Right ventricle myocardium superior (tissue), 1 donor: ENCODE measurements at regions not wholly inside any gene's neighbourhood (a gene's known extent, or its start where the extent isn't known, plus 50 kb on each side); places are given as distances from the start of the nearest gene placed in this dataset.
"Not testable (repeated sequence)": the region's sequence is repeated elsewhere in the genome, so short reads cannot be mapped to it uniquely, and the experiment has no call there.

Source experiments
- ATAC-seq: fragments of 200-7000 bp; cut with Tn5 transposase; one replicate; pipeline ENCODE4 v1.9.1; 2020; ENCODE audit warnings: mild to moderate bottlenecking; ENCODE audit not compliant: poor library complexity
- DNase-seq: peaks from one replicate; pipeline ENCODE4 v3.0.0-alpha.2; 2020
- intact Hi-C: fragments of 100-400 bp; cut with DNase I; formaldehyde crosslinking; loops from one replicate; pipeline ENCODE4 v1.11.2; 2022
- donor health status: DM: no; HTN: yes; CAD: no; lungs with severe emphysema.

- ATAC-seq (no peak), DNase-seq (no peak)
- intact Hi-C loops = no loop called here
Measured at GRCh38 chr6:112967974-112968373, 620.8 kb downstream of the RFPL4B start.

GRCh38 chr6:112971651-112972050, 624.5 kb downstream of the RFPL4B start:
- ATAC-seq (no peak), DNase-seq (no peak)
- intact Hi-C loops = no loop called here

GRCh38 chr6:112974931-112975330, 627.8 kb downstream of the RFPL4B start:
- intact Hi-C loops, DNase-seq, ATAC-seq: not testable (repeated sequence)

- DNase-seq, ATAC-seq, intact Hi-C loops: not testable (repeated sequence)
Measured at GRCh38 chr6:112976579-112976978, 629.4 kb downstream of the RFPL4B start.

- peak; percentile 60 for ATAC-seq
- no peak for DNase-seq
- intact Hi-C loops = no loop called here
Measured at GRCh38 chr6:112979830-112980229, 632.7 kb downstream of the RFPL4B start.

- DNase-seq (no peak), ATAC-seq (no peak)
- intact Hi-C loops = no loop called here
Measured at GRCh38 chr6:112980676-112981075, 633.5 kb downstream of the RFPL4B start.

- no peak for ATAC-seq
- no peak for DNase-seq
- intact Hi-C loops = no loop called here
Measured at GRCh38 chr6:112983713-112984261, 636.7 kb downstream of the RFPL4B start.

- no peak for ATAC-seq
- intact Hi-C loops = no loop called here
- DNase-seq = no peak
Measured at GRCh38 chr6:112984899-112985298, 637.8 kb downstream of the RFPL4B start.

- intact Hi-C loops = no loop called here
- DNase-seq = no peak
- no peak for ATAC-seq
Measured at GRCh38 chr6:112986321-112986720, 639.2 kb downstream of the RFPL4B start.

- DNase-seq = no peak
- ATAC-seq = no peak
- intact Hi-C loops = no loop called here
Measured at GRCh38 chr6:112988748-112989147, 641.6 kb downstream of the RFPL4B start.

GRCh38 chr6:112990971-112991370, 643.8 kb downstream of the RFPL4B start:
- DNase-seq (no peak), ATAC-seq (no peak)
- intact Hi-C loops = no loop called here

- intact Hi-C loops = no loop called here
- ATAC-seq = no peak
Measured at GRCh38 chr6:112991912-112992311, 644.8 kb downstream of the RFPL4B start.

GRCh38 chr6:112997421-112998085, 650.4 kb downstream of the RFPL4B start:
- intact Hi-C loops = no loop called here
- ATAC-seq (no peak), DNase-seq (no peak)

More at GRCh38 chr6:112991912-112992311, 644.8 kb downstream of the RFPL4B start:
- no peak for DNase-seq

- DNase-seq (no peak), ATAC-seq (no peak)
- intact Hi-C loops = no loop called here
Measured at GRCh38 chr6:113004054-113004453, 656.9 kb downstream of the RFPL4B start.

- DNase-seq (no peak), ATAC-seq (no peak)
- intact Hi-C loops = no loop called here
Measured at GRCh38 chr6:113004470-113005270, 657.5 kb downstream of the RFPL4B start.

- DNase-seq (no peak), ATAC-seq (no peak)
- intact Hi-C loops = no loop called here
Measured at GRCh38 chr6:113006494-113006893, 659.4 kb downstream of the RFPL4B start.

GRCh38 chr6:113009682-113010081, 662.6 kb downstream of the RFPL4B start:
- intact Hi-C loops = no loop called here
- DNase-seq (no peak), ATAC-seq (no peak)

GRCh38 chr6:113010196-113010989, 663.3 kb downstream of the RFPL4B start:
- no peak for ATAC-seq
- DNase-seq = no peak
- intact Hi-C loops = no loop called here

- DNase-seq (no peak), ATAC-seq (peak; percentile 74)
- intact Hi-C loops = no loop called here
Measured at GRCh38 chr6:113011389-113011788, 664.3 kb downstream of the RFPL4B start.
